ENCODE measurements at regions not wholly inside any gene's neighbourhood (a gene's known extent, or its start where the extent isn't known, plus 50 kb on each side); places are given as distances from the start of the nearest gene placed in this dataset.

- DNase-seq = peak; percentile 46
Measured at GRCh38 chr1:29975036-29975694, 738.8 kb downstream of the PTPRU start.

GRCh38 chr1:29974316-29974724 lies 738.0 kb downstream of the PTPRU start:
- no peak for DNase-seq

DNA sequence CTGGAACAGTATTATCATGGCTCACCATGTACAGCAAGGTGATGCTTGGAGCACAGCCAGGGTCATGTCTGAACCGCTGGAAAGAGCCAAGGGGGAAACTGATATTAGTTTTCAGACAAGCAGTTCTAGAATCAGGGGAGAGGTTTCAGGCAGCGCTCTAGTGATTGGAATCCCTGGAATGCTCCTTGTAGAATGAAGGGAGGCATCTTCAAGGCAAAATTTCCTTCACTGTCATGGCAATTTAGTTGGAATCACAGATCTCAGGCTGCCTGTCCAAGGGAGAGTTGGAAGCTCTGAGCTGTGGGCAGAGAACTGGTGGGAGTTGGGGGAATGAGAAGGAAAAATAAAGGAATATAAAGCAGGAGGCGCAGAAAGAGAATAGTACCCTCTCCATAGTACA lies 737.1 kb downstream of the PTPRU start:
- no peak for DNase-seq

DNA sequence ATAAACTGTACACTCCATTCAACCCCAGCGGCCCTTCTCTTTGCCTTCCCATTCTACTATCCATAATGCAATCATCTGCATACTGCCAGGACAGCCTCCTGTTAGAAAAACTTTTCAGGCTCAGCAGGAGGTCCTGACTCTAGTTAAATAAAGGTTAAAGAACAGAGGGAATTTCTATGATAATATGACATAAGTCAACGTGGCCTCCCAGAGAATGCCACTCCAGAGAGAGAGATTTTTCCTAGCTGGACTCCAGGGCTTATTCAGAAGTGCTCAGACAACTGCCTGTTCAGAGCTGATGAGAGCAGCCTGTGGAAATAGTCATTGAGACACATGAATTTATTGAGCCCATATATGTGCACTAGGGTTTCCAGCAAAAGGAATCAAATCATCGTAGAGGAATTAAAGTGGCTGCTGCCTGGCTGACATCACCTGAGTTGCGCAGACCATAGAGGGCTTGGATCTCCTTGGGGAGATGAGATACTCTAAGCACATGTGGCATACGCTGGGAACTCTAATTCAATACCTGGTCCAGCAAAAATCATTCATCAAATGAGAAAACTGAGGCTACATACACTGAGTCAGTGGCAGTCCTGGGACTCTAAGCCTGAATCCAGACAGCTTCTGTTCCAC lies 736.2 kb downstream of the PTPRU start:
- DNase-seq = no peak

DNA sequence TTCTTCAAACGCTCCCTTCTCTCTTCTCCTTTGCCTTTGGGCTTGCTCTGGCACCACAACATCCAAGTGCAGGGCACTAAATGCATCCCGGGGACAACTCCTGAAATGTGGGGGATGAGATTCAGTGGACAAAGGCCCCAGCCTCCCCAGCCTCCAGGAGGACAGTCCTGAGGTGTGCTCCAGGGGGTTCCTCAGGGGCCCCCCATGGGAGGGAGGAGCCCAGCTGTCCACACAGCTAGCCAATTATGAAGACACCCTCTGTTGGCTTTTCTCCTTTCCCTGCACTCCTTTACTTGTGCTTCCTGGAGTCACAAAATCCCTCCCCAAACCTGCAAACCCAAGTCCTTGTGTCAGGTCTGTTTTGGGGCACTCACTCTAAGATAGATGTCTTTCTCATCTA lies 735.4 kb downstream of the PTPRU start:
- DNase-seq = no peak

GRCh38 chr1:29970747-29971325 lies 734.5 kb downstream of the PTPRU start:
- no peak for DNase-seq

DNA sequence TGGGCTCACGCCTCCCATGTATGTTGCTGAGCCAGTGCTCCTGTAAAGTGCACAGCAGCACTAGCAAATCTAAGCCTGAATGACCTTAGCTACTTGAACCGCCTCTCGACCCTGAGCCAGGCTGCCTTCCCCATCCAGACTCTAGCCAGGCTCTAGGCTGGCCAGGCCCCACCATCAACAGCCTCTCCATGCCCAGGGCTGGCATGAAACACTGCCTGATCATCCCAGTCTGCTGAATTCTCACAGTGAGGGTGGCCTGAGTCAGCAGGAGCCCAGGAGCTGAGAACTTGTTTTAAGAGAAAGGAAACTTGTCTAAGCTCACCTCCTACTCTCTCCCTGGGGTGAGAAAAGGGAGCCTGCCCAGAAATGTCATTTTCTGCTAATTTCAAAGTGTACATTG lies 733.3 kb downstream of the PTPRU start:
- no peak for DNase-seq

DNA sequence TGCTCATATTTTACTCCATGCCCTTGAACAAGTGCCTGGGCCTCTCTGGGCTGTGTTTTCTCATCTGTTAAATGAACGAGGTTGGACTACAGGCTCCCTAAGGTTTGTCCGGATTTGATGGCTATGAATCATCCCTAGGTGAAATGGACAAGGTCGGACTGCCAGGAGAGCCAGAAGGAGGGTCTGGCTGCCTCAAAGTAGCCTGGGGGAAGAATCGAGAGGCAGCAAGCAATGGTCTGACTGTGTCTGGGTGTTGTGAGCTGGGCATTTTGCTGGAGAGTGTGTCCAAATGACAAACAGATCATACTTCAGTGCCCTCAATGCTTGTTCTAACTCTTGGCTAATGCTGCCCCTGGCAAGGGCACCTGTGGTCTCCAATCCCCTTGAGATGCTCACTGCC lies 730.9 kb downstream of the PTPRU start:
- DNase-seq = no peak

DNA sequence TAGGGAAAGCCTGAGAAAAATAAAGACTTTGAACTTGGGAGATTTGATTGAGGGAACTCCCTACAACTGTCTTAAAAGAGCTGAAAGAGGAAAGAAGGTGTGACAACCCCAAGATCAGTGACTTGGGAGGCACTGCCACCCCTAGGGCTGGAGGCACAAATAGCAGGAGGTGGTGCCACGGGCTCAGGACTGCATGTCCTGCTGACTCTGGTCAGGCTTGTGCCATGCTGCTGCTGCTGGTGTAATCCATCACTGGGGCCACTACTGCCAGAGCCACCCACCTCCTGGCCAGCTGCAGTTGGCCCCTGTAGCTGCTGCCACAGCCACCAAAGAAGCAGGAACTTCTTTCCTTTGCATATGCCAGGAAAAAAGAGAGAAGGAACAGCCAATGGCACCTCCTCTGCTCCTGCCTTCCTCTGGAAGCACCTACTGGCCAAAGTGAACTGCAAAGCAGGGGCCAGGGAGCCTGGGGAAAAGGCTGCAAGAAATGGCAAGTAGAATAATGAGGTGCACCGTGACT lies 730.3 kb downstream of the PTPRU start:
- DNase-seq = no peak

DNA sequence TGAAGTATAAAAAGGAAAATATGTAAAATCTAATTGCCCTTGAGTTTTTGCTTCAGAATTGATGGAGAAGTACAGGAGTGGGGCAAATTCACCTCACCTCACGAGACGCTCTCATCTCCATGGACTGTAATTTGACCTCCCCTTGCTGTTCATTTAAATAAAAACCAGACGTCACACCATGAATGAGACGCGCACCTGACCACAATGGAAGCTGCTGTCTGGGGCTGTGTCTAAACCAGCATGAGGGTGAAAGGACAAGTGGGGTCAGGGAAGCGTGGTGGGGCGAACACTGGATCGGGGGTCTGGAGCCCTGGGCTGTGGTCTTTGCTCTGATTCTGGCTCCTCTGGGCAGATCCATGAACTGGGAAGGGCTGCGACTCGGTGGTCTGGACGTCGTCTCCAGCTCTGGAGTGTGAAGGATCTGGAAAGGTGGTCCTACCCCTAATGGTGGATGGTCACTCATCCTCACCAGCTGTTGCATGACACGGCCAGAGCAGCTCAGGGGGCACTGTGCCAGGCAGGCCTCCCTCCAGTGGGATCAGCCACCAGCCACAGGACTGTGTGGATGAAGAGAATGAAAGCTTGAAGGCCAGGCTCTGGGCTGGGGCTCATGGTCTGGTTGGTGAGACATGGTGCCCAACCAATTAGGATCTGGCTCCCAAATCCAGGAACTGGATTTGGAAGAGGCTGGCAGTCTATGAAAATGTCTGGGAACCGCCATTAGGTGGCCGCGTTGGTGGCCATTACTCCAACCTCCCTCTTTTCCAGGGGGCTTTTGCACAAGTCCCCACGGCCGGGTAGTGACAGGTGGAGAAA lies 728.6 kb downstream of the PTPRU start:
- DNase-seq = no peak

DNA sequence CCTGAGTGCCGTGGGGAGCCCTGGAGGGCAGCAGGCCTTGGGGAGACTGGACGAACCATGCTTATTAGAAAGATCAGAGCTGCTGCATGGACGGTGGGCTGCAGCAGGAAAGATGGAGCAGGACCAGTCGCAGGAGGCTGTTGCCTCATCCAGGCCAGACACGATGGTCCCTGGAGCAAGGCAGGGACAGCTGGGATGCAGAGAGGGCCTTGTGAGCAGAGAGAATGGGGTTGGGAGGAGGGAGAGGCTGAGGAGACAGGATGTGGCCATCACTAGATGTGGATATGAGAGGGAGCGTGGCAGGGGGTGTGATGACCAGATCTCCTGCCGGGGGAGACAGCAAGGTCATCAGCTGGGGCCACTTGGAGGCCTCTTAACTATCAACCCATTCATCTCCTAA lies 727.6 kb downstream of the PTPRU start:
- no peak for DNase-seq

- no peak for DNase-seq
Measured at GRCh38 chr1:29962831-29963247, 726.5 kb downstream of the PTPRU start.

DNA sequence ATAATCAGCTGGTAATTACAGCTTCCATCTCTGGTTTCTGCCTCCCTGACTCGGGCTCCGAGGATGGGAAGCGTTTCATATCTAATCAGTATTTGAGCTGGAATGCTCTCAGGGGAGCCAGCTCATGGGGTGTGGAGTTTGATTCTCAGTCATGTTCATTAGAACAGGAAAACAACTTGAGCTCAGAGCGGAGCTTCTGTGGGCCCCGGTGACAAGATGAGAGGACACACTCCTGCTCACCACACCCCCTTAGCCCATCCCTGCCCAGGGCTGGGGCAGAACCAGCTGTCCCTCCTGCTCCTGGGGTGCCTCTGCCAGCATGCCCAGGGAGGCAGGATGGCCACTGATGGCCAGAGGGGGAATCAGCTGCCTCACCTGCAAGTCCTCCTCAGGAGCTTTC lies 726.0 kb downstream of the PTPRU start:
- DNase-seq = no peak

DNA sequence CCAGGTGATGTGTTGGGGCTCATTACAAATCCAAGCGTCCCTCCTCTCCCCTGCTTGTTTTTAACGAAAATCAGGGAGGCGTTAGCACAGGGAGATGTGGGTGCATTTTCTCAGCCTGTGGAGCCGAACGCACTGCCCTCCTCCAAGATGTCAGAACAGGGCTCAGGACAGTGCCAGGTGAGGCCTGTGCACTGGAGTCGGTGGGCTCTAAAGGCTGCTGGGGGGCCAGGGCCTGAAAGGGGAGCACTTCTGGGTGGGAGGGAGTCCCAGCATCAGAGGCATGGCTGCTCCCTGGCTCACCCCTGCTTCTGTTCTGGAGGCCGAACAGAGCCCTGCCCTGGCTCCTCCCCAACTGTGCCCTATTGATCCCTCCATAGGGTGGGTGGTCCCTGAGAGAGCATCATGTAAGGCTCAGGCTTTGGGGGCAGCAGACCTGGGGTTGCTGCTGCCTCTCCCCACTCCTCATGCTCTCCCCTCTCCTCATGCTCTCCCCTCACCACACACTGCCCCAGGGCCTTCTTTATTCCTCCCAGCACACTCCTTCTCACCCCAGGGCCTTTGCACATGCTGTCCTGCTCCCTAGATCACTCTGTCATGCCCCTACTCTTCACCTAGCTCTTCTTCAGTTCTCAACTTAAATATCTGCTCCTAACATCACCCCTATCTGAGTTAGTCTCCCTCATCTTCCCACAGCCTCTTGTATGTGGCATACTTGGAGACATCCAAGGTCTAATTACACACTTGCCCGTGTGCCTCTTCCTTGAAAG lies 725.2 kb downstream of the PTPRU start:
- no peak for DNase-seq

- no peak for DNase-seq
Measured at GRCh38 chr1:29960876-29961275, 724.6 kb downstream of the PTPRU start.

DNA sequence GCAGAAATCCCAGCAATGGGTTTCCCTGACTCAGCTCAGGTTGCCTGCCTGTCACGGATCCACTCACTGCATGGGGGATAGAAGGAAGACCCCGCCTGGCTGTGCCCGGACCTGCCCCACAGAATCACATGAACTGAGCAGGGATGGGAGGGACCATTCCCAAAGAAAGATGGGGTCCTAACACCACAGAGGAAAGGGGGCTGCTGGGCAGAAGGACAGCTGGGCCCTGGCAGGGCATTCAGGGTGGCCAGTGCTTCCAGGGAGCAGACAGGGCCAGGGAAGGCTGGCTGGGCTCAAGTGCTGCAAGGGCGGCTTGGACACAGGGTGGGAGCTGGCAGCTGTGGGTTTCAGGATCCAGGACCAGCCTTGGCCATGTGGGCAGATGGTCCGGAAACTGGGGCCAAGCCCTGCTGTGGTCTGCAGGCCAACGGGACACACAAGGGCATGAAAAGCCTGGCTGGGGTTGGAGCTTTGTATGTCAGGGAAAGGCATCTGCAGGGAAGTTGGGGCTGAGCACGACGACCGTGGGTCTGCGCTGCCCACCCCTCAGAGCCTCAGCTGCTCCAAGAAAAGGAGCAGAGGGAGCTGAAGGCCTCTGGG lies 723.9 kb downstream of the PTPRU start:
- DNase-seq = no peak

GRCh38 chr1:29959356-29959755 lies 723.0 kb downstream of the PTPRU start:
- no peak for DNase-seq

- no peak for DNase-seq
Measured at GRCh38 chr1:29958271-29958670, 721.9 kb downstream of the PTPRU start.

DNA sequence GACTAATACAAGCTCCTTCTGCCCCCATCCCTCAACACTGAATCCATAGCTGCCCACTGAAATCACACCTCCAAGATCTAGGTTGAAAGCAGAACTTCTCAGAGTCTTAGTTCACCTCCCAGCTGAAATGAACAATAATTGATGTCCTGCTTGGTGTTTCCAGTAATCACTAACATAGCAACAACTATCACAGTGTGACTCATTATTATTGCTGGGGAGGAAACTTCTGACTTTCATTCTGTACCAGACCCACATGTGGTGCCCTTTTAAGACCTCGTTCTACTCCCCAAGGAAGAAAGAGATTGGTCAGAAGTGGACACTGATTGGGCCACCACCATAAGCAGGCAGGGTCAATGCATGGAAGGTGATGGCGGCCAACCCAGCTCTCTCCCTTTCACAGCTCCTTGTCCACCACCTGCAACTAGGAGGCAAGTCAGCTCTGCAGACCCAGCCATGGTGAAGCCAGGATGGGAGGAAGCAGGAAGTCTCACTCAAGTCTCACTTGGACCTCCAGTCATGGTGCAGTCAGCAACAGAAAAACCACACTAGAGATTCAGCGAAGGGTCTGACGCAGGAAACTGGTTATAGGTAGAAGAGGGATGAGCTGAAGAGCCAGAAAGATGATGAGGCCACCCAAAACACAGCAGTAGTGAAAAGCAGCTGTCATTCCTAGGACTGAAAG lies 720.2 kb downstream of the PTPRU start:
- DNase-seq = no peak

DNA sequence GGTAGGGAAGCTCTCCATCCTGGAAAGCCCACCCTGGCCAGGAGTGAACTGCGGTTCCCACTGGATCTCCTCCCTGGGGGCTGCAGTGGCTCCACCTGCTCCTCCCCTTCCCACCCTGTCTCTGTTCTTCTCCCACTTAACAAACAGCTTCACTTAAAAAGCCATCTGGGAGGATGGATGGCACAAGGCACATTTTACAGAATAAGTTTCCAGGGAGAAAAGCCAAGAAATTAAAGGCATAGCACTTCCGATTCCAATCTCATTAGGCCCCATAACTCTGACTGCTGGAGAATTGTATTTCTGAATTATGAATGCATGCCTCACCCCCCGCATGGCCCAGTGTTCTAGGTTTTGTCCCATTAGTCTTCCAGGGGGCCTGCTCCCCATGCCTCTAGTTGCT lies 718.3 kb downstream of the PTPRU start:
- no peak for DNase-seq

- DNase-seq = no peak
Measured at GRCh38 chr1:29953961-29954360, 717.6 kb downstream of the PTPRU start.

GRCh38 chr1:29949676-29950075 lies 713.4 kb downstream of the PTPRU start:
- DNase-seq = no peak
